A549 (cell line): ENCODE measurements at regions not wholly inside any gene's neighbourhood (a gene's known extent, or its start where the extent isn't known, plus 50 kb on each side); places are given as distances from the start of the nearest gene placed in this dataset.

Experiments used
- ATAC-seq, 2 experiments: fragments of 200-7000 bp in 1 of 2; fragments of >200 bp in 1 of 2; cut with Nextera tagmentation in 1 of 2; cut with Tn5 transposase in 1 of 2; 3 replicates each; pipeline versions ENCODE4 v1.8.0 to v1.9.1; 2018 to 2020; ENCODE audit warnings: mild to moderate bottlenecking in 1 of 2, moderate library complexity in 1 of 2
- CTCF ChIA-PET: fragments of 300-600 bp; sonication (Branson Sonifier 250); formaldehyde crosslinking; extraction: SDS; loops from one replicate; lab custom pipeline; 2021; ENCODE audit warnings: antibody characterized with exemption, inconsistent platforms; lab: Yijun Ruan, JAX
- POLR2A ChIA-PET: fragments of 350-600 bp; formaldehyde crosslinking; extraction: SDS; loops from one replicate; lab custom pipeline; 2021; ENCODE audit warnings: antibody characterized with exemption, inconsistent platforms; lab: Yijun Ruan, JAX
- DNase-seq, 2 experiments: peaks; one replicate each; pipeline versions ENCODE4 v3.0.0 to v3.0.0-alpha.2; 2011 to 2016; ENCODE audit warnings: low read depth in 1 of 2, low spot score in 1 of 2
- FAIRE-seq: peaks from 2 replicates; lab custom pipeline; 2011; peaks lifted over from hg19 to GRCh38; lab: Jason Lieb, UNC
- H3K27ac ChIP-seq, 2 experiments: fragments of >200 bp; sonication (Bioruptor Twin); formaldehyde crosslinking; 3 replicates each; pipeline ENCODE4 v1.5.1; 2016 to 2017
- H3K4me1 ChIP-seq: fragments of >200 bp; sonication (Bioruptor Twin); formaldehyde crosslinking; 3 replicates; pipeline ENCODE4 v1.6.1; 2016
- H3K4me2 ChIP-seq: fragments of >200 bp; sonication (Bioruptor Twin); formaldehyde crosslinking; 3 replicates; pipeline ENCODE4 v1.6.1; 2016
- H3K4me3 ChIP-seq: fragments of >200 bp; sonication (Bioruptor Twin); formaldehyde crosslinking; 3 replicates; pipeline ENCODE4 v1.5.1; 2016
- H3K9me3 ChIP-seq: fragments of >200 bp; sonication (Bioruptor Twin); formaldehyde crosslinking; 3 replicates; pipeline ENCODE4 v1.6.1; 2016
- ATOH8 ChIP-seq: fragments of 250-450 bp; sonication (Bioruptor Pico); IDR thresholded peaks from 2 replicates; pipeline ENCODE4 v1.5.0; 2020; ENCODE audit warnings: low read depth, mild to moderate bottlenecking, moderate library complexity
- CBX2 ChIP-seq: fragments of 200-600 bp; sonication (generic); IDR thresholded peaks from 2 replicates; pipeline ENCODE4 v1.6.1; 2016; ENCODE audit warnings: low read depth, mild to moderate bottlenecking, borderline replicate concordance
- CBX8 ChIP-seq: fragments of 200-600 bp; sonication (generic); IDR thresholded peaks from 2 replicates; pipeline ENCODE4 v1.6.1; 2016
- CHD2 ChIP-seq: fragments of 150-350 bp; IDR thresholded peaks from 2 replicates; pipeline ENCODE4 v1.6.1; 2014; ENCODE audit warnings: low read length; ENCODE audit not compliant: partially characterized antibody
- CHD4 ChIP-seq: fragments of 200-600 bp; sonication (generic); IDR thresholded peaks from 2 replicates; pipeline ENCODE4 v1.6.1; 2016; ENCODE audit warnings: antibody characterized with exemption, mild to moderate bottlenecking, borderline replicate concordance
- EHF ChIP-seq: fragments of 250-450 bp; sonication (Bioruptor Pico); IDR thresholded peaks from 2 replicates; pipeline ENCODE4 v1.5.0; 2020; ENCODE audit warnings: mild to moderate bottlenecking
- FOXS1 ChIP-seq: fragments of 250-450 bp; sonication (Bioruptor Pico); IDR thresholded peaks from 2 replicates; pipeline ENCODE4 v1.5.0; 2020; ENCODE audit warnings: mild to moderate bottlenecking, moderate library complexity
- HDAC2 ChIP-seq: fragments of 200-600 bp; sonication (generic); IDR thresholded peaks from 2 replicates; pipeline ENCODE4 v1.6.1; 2016
- HES2 ChIP-seq: fragments of >200 bp; sonication (Bioruptor Twin); formaldehyde crosslinking; IDR thresholded peaks from 2 replicates; pipeline ENCODE4 v1.6.1; 2016
- JUNB ChIP-seq: fragments of >200 bp; sonication (Bioruptor Twin); formaldehyde crosslinking; IDR thresholded peaks from 2 replicates; pipeline ENCODE4 v1.6.1; 2016
- MAFK ChIP-seq: fragments of 450-650 bp; IDR thresholded peaks from 2 replicates; pipeline ENCODE4 v1.6.1; 2014; ENCODE audit not compliant: partially characterized antibody
- MAZ ChIP-seq: fragments of 150-350 bp; IDR thresholded peaks from 2 replicates; pipeline ENCODE4 v1.6.1; 2014; ENCODE audit warnings: antibody characterized with exemption, low read depth, low read length, borderline replicate concordance
- MYC ChIP-seq: IDR thresholded peaks from 2 replicates; pipeline ENCODE4 v1.6.1; 2012; ENCODE audit warnings: mild to moderate bottlenecking, inconsistent platforms, low read length, improper control_type of control experiment, borderline replicate concordance
- PBX3 ChIP-seq: IDR thresholded peaks from 2 replicates; pipeline ENCODE4 v1.6.1; 2012
- RAD21 ChIP-seq, 2 experiments: fragments of >200 bp in 1 of 2; sonication (Bioruptor Twin) in 1 of 2; formaldehyde crosslinking in 1 of 2; IDR thresholded peaks in 1 of 2; conservative IDR thresholded peaks in 1 of 2; 2 replicates in 1 of 2; 3 replicates in 1 of 2; pipeline ENCODE4 v1.6.1; 2012 to 2018; ENCODE audit warnings: inconsistent platforms in 1 of 2
- RARB ChIP-seq: fragments of 250-450 bp; sonication (Bioruptor Pico); IDR thresholded peaks from 2 replicates; pipeline ENCODE4 v1.8.0; 2021; ENCODE audit warnings: mild to moderate bottlenecking, moderate library complexity
- TP53 ChIP-seq: fragments of 250-450 bp; sonication (Bioruptor Pico); IDR thresholded peaks from 2 replicates; pipeline ENCODE4 v1.5.0; 2021; ENCODE audit warnings: mild to moderate bottlenecking, moderate library complexity
- USF2 ChIP-seq: fragments of 450-650 bp; IDR thresholded peaks from 2 replicates; pipeline ENCODE4 v1.6.1; 2014; ENCODE audit warnings: antibody characterized with exemption
- ZC3H11A ChIP-seq: fragments of 450-650 bp; IDR thresholded peaks from 2 replicates; pipeline ENCODE4 v1.6.1; 2014; ENCODE audit warnings: antibody characterized with exemption, mild to moderate bottlenecking
- ZFP36 ChIP-seq: fragments of 450-650 bp; IDR thresholded peaks from 2 replicates; pipeline ENCODE4 v1.6.1; 2014; ENCODE audit warnings: borderline replicate concordance; ENCODE audit not compliant: partially characterized antibody
- ZNF302 ChIP-seq: fragments of 250-450 bp; sonication (Bioruptor Pico); IDR thresholded peaks from 2 replicates; pipeline ENCODE4 v1.9.0; 2021; ENCODE audit warnings: inconsistent platforms, mild to moderate bottlenecking, moderate library complexity
- WGBS: methylation state at CpG from one replicate; pipeline ENCODE4 v1.1.6; 2017; ENCODE audit errors: missing lambda C conversion rate; 5-methylcytosine and 5-hydroxymethylcytosine counted together

- ChIA-PET POLR2A (no interaction called here), CTCF (no interaction called here)
- H3K27ac ChIP-seq: no peak overlapping the region
- H3K9me3 ChIP-seq: no peaks in the 10 kb centered on the region
- H3K4me1 ChIP-seq: peaks cover 12% of the 10 kb centered on the region
- H3K4me2 ChIP-seq: no peak overlapping the region
- FAIRE-seq: no peak
- TF ChIP-seq ATOH8 (CRISPR knock-in tag) (no peak), MAFK (peak; percentile 61)
- ATAC-seq: no peak
- no peak for DNase-seq
- H3K4me3 ChIP-seq: no peak overlapping the region
Measured at GRCh38 chr9:28960602-28961001, 1387.3 kb upstream of the C9orf72 start.

GRCh38 chr9:28961623-28962022, 1388.3 kb upstream of the C9orf72 start:
- Histone ChIP-seq H3K9me3 (no peaks in the 10 kb centered on the region), H3K4me3 (no peak overlapping the region), H3K4me2 (no peak overlapping the region), H3K4me1 (peaks cover 4% of the 10 kb centered on the region), H3K27ac (no peak overlapping the region)
- ChIA-PET CTCF (interaction anchor here (1.0 kb wide), 1 partner anchor 25 kb away, joined by 3 read pairs; no protein-coding TSS in a partner anchor), POLR2A (no interaction called here)
- TF ChIP-seq MYC (no peak), HDAC2 (no peak), EHF (CRISPR knock-in tag) (no peak), CBX2 (no peak), FOXS1 (no peak)
- DNase-seq (no peak), FAIRE-seq (no peak), ATAC-seq (no peak)
- WGBS: 91% methylated on average over 3 of the region's 3 CpGs

- TF ChIP-seq HES2 (no peak), ZC3H11A (no peak), PBX3 (no peak), ZFP36 (no peak), RARB (CRISPR knock-in tag) (no peak), CBX8 (no peak), RAD21 (conservative IDR thresholded peaks at IDR 0.05 in 1 of 2, IDR thresholded peaks at IDR 0.05 in 1 of 2) (no peak), MAFK (no peak), CHD4 (no peak)
- Histone ChIP-seq H3K4me1 (no peaks in the 10 kb centered on the region), H3K4me2 (no peak overlapping the region), H3K4me3 (no peak overlapping the region), H3K9me3 (no peaks in the 10 kb centered on the region; the same call in 2 of the 3 replicates), H3K27ac (no peak overlapping the region)
- CTCF ChIA-PET: no interaction called here
- ATAC-seq (no peak), FAIRE-seq (no peak), DNase-seq (no peak)
- POLR2A ChIA-PET: no interaction called here
Measured at GRCh38 chr9:28967226-28967625, 1393.9 kb upstream of the C9orf72 start.

GRCh38 chr9:28970241-28970654, 1397.0 kb upstream of the C9orf72 start:
- H3K4me2 ChIP-seq: no peak overlapping the region
- H3K4me1 ChIP-seq: no peaks in the 10 kb centered on the region
- no peak overlapping the region for H3K4me3 ChIP-seq
- FAIRE-seq (no peak), DNase-seq (no peak), ATAC-seq (no peak)
- no peak overlapping the region for H3K27ac ChIP-seq
- no peaks in the 10 kb centered on the region; the same call in 2 of the 3 replicates for H3K9me3 ChIP-seq
- 39% methylated on average over 3 of the region's 3 CpGs for WGBS
- TF ChIP-seq ATOH8 (CRISPR knock-in tag) (no peak), EHF (CRISPR knock-in tag) (no peak), CHD2 (no peak), USF2 (no peak), MAZ (no peak), ZNF302 (no peak), CBX8 (no peak), TP53 (CRISPR knock-in tag) (no peak), MAFK (no peak), JUNB (no peak)
- CTCF ChIA-PET: no interaction called here
- POLR2A ChIA-PET: no interaction called here
